HG02642 (cell line): ENCODE measurements at regions not wholly inside any gene's neighbourhood (a gene's known extent, or its start where the extent isn't known, plus 50 kb on each side); places are given as distances from the start of the nearest gene placed in this dataset.

Source experiments
- ATAC-seq: cut with Tn5 transposase; IDR thresholded peaks from one replicate; pipeline ENCODE4 v1.9.1; 2021; ENCODE audit warnings: mild to moderate bottlenecking; ENCODE audit not compliant: unreplicated experiment, poor library complexity

- no peak for ATAC-seq
These were observed 241.9 kb upstream of the MVB12B start for GRCh38 chr9:126084696-126085095.

DNA sequence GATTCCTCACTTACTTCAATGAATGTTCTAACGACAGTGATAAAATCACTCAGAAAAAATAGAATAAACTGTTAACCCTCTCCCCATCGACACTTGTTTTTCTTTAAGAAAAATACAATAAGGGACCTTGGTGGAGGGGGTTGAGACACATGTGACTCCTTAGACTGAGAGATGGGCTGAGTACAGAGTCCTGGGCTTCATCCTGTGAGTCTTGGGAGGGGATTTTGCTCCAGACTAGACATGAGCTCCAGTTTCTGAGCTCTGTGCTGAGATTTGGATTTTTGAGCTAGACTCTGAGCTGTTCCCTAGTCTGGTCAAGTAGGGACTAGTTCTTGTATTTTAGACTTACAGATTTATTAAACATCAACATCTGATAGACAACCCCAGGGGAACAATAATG, 241.5 kb upstream of the MVB12B start:
- ATAC-seq: no peak

DNA sequence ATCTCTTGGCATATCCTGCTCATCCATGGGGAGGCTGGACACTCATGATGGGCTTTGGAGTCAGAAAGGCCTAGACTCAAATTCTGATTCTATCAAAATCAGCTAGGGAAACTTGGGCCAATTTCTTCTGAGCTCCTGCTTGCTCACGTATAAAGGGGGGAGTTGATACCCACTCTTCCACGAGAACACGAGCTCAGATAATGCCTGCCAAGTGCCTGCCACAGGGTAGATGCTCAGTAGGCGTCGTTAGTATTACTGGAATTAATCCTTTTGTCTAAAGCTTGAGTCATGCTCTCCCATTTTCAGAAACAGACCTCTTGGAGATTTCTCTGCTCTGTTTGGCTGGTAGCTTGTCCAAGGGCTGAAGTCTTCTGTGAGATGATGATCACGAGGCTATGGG, 238.3 kb upstream of the MVB12B start:
- ATAC-seq: no peak

DNA sequence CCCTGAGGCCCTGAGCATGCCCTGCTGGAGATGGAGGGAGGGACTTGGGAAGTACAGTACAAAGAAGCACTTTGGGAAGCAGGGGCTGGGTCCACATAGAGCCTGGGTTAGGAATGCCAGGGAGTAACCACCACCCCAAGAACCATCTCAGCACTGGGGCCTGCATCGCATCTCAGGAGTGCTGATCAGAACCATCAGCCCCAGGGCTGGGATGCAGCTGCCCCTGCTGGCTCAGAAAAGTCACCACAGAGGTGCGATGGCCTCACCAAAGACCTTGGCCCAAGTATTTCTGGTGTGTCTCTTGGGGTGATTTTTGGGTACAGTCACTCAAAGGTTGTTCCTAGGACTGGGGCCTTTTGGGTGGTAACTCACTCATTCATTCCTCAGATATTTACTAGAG, 236.8 kb upstream of the MVB12B start:
- ATAC-seq: no peak

DNA sequence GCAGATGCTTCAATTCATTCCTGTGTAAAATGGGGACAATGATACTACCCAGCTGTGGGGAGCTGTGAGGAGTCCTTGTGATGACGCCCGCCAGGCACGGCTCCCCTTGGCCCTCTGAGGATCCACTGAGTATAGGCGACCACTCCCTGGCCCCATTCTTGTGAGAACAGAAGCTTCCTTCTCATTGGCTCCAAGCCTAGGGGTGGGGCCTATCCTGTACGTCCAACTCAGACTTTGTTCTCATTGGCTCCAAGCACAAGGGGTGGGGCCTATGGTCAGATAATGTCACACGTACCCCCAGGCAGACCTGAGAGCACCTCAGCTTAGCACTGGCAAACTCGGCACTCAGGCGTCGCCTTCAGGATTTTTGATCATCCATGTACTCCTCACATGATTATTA, 232.9 kb upstream of the MVB12B start:
- no peak for ATAC-seq

DNA sequence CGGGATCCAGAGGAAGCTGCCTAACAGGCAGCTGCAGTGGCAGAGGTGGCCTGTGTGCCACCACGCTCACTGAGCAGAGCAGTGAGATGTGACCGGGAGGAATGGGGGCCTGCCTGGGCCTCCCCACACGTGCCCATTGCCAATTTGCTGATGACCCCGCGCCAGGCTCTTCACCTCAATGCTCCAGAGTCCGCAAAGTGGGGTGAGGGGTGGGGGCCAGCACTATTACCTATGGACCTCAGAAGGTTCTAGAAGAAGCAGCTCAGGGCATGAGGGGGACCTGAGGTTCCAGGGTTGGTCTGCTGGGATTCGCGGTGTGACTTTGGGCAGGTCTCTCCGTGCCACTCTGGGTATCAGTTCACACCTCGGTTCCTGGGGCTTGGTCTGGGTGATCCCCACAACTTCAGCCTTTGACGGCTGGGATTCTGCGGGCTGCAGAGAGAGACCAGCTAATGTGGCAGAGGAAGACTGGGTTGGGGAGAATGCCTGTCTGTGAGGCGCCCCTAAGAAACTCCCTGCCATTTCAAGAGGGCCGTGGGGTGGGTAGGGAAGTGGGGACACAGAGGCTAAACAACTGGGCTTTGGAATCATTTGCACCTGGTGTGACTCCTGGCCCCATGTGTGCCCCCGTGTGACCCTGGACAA, 231.0 kb upstream of the MVB12B start:
- no peak for ATAC-seq

- ATAC-seq: no peak
These were observed 230.3 kb upstream of the MVB12B start for GRCh38 chr9:126096340-126096739.

DNA sequence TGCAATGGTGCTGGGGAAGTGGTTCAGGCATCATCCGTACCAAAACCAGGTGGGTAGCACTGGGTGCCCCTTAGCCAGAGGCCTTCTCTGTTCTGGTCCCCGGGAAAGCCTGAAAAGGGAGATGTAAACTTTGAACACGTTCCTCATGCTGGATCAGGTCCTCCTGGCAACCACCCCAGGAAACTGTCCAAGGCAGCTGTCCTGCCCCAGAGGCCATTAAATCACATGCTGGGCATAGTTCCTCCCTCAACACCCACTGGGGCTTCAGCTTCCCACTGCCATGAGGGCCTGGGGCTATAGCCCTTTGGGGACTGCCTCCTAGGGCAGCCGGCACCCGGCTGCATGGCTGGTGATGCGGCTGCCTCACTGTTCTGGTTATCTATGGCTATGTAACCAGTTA, 228.9 kb upstream of the MVB12B start:
- ATAC-seq: no peak

- no peak for ATAC-seq
These were observed 220.2 kb upstream of the MVB12B start for GRCh38 chr9:126106404-126106803.

DNA sequence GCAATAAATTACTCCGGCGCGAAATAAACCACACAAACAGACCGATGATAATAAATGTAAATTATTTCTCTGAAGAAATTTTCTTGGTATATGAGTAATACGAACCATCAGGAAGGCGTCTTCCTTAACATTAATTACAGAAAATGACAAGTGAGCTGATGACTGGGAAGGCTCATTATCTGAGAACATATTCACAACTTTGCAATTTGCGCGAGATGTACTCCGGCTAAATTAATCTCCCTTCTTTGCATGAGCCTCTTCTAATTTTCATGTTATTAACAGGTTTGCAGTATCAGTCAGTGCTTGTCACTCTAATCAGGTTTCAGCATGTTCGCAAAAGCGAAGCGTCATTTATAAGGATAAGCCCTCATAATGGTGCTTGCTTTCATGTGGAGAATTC, 218.9 kb upstream of the MVB12B start:
- ATAC-seq: no peak

DNA sequence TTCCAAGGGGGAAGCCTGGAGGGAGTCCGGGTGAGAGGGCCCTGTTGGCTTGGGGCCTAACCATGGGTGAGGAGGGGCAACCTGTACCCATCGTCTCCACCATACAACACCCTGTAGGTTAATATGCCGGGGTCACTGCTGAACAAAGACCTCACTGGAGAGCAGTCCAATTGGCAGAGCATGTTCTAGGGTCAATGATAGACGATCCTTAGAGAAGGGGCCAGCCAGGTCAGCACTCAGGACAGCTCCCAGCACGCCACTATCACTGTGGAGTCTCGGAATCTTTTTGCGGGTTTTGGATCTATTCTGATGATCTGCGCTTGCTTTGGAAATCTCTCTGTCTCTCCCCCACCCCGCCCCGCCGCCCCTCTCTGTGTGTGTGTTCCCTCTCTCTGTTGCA, 218.4 kb upstream of the MVB12B start:
- ATAC-seq: no peak

DNA sequence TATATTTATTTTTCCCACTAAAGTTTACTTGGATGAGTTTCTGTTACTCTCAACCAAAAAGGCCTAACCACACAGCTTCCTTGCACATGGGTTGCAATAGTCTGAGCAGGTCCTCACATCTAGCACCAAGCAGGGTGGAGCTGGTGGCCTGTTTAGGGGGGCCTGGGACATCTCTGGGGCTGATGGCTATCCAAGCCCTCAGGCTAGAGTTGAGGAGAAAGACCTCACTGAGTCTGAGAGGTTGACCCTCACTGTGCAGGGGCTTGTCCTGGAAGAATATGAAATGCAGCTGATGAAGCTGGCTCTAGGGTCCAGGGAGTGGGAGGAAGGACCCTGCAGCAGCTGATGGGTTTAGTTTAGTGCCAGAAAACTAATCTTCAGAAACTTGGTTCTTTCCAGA, 217.1 kb upstream of the MVB12B start:
- no peak for ATAC-seq

DNA sequence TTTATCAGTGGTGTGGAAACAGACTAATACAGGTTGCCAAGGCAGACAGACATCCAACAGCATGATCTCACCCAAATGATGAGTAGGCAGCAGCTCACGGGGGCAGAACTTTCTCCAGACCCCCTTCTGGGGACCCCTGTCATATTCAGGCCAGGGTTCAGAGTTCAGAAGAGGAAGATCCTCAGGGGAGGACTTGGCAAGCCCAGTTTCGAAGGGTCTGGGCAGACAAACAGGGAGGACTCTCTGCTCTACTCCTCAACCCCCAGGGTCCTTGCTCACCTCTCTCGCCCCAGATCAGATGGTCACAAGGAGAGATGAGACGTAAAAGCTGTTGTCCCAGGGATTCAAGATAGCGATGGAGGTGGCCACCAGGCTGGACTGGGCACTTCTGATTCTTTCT, 215.1 kb upstream of the MVB12B start:
- no peak for ATAC-seq

- no peak for ATAC-seq
These were observed 214.4 kb upstream of the MVB12B start for GRCh38 chr9:126112135-126112720.

DNA sequence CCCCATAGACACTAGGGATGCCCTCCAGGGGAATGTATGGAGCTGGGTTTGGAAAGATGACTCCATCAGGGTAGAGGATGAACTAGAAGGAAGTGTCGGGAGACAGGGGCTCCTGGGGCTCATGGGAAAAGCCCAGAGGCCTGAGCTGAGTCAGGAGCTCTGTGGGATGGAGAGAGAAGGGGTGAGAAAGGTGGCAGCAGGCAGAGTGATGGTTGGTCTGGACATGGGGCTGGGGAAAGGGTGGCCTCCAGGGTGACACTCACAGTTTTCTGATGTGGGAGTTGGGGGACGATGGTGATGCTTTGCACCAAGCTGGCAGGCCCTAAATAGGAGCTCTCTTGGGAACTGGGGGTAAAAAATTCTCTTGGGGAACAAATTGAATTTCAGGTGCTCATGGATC, 213.5 kb upstream of the MVB12B start:
- no peak for ATAC-seq

- ATAC-seq: no peak
These were observed 212.7 kb upstream of the MVB12B start for GRCh38 chr9:126113756-126114408.

- no peak for ATAC-seq
These were observed 212.2 kb upstream of the MVB12B start for GRCh38 chr9:126114409-126114760.

- ATAC-seq: no peak
These were observed 211.7 kb upstream of the MVB12B start for GRCh38 chr9:126114850-126115460.

DNA sequence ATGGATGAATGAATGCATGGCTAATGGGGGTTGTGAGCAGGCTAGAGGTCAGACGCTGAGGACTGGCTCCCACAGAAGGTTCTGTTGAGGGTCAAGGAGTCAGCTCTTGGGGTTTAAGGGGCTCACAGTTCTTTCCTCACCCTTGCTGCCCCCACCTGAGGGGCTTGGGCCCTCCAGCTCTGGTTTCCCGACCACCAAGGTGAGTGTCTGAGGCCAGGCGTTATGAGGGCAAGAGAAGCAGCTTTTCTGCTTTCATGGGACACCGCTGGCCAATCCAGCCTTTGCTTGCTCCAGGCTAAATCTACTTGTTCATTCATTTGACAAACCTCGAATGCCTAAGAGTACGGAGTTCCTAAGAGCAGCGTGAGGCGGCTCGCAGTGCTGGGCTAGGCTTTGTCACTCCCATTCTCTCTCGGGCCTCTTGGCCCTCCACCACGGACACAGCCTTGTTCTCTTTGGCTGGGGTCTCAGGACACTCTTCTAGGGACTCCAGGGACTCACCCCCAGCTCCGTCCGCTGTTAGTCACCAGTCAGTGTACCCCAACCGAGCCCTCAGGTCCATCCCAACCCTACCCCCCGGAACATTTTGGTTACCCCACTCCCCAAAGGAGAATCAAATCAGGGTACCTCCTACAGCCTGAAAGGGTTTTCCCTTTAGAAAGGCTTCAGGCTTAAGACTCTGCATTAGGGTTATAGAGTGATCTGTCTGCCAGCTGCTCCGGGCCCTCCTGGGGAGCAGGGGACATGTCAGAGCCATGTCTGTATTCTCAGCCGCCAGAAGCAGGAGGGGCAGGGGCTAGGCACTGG, 210.1 kb upstream of the MVB12B start:
- no peak for ATAC-seq

DNA sequence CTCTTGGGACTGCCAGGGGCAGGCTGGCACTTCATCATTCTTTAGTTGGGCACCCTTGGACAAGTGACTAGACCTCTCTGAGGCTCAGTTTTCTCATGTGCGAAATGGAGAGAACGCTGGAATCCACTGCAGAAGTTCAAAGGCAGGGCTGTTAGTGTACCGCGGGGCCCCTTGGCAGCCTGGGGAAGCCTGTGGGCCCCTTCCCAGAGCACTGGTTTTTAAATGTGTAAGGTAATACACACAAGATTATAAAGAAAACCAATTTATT, 209.5 kb upstream of the MVB12B start:
- no peak for ATAC-seq

DNA sequence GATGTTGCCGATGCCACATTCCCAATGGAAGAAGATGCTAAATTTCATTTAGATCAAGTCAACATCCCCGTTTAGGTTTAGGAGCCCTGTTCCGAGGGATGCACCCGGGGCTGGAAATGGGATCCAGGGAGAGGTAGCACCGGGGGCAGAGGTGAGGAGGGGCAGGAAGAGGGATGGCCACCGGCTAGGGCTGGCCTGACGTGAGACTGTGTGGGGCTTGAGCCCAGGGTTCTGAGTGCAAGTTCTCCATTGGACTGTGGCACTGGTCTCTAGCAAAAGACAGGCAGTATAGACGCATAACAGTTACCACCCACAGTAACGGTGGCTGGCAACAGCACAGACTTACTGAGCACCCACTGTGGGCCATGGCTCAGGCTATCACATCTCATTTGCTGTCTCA, 209.0 kb upstream of the MVB12B start:
- ATAC-seq: no peak
